ENCODE measurements at regions not wholly inside any gene's neighbourhood (a gene's known extent, or its start where the extent isn't known, plus 50 kb on each side); places are given as distances from the start of the nearest gene placed in this dataset.

DNA sequence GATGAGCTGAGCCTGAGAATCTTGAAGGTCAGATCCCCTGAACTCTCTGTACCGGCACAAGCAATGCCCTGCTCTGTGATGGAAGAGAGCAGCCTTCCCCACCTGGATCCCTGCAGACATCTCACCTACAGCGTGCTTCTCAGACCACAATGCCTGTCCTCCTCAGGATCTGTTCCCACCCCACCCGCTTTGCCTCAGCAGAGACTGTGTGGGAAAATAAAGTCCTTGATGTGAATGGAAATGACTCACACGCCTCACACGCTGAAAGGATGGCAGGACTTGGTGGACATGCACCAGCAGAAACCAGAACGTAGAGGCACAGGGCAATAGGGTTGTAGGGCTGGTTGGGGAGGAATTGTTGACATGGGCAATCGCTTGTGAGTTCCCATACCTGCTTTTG is 117.9 kb upstream of the POU3F3 start:
- TF ChIP-seq, protein P1, sequence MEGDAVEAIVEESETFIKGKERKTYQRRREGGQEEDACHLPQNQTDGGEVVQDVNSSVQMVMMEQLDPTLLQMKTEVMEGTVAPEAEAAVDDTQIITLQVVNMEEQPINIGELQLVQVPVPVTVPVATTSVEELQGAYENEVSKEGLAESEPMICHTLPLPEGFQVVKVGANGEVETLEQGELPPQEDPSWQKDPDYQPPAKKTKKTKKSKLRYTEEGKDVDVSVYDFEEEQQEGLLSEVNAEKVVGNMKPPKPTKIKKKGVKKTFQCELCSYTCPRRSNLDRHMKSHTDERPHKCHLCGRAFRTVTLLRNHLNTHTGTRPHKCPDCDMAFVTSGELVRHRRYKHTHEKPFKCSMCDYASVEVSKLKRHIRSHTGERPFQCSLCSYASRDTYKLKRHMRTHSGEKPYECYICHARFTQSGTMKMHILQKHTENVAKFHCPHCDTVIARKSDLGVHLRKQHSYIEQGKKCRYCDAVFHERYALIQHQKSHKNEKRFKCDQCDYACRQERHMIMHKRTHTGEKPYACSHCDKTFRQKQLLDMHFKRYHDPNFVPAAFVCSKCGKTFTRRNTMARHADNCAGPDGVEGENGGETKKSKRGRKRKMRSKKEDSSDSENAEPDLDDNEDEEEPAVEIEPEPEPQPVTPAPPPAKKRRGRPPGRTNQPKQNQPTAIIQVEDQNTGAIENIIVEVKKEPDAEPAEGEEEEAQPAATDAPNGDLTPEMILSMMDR (conservative IDR thresholded peaks at IDR 0.05; ENCODE audit: low read depth, low read length): no peak
- no peak overlapping the region for H3K4me3 ChIP-seq (ENCODE audit: low read length)
- no peak for DNase-seq (ENCODE audit: low read depth)

DNA sequence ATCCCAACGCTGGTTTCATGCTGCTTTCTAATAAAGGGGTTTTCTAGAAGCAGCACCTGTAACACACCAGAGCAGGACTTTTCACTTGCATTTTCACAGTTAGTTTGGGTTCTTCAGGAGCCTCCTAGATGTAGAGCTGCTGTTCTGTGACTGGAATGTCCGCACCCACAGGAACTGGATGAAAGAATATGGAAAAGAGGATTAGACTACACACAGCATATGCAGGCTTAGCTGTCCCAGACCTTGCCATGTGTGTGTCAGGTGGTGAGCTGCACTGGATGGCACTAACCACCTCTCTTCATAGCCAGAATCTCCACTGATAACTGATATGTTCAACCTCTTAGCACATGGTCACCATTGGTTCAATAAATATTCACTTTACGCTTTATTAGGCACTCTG is 112.1 kb upstream of the POU3F3 start:
- H3K4me3 ChIP-seq (ENCODE audit: low read length): no peak overlapping the region
- TF ChIP-seq, protein P1 (conservative IDR thresholded peaks at IDR 0.05; ENCODE audit: low read depth, low read length): no peak
- no peak for DNase-seq (ENCODE audit: low read depth)

DNA sequence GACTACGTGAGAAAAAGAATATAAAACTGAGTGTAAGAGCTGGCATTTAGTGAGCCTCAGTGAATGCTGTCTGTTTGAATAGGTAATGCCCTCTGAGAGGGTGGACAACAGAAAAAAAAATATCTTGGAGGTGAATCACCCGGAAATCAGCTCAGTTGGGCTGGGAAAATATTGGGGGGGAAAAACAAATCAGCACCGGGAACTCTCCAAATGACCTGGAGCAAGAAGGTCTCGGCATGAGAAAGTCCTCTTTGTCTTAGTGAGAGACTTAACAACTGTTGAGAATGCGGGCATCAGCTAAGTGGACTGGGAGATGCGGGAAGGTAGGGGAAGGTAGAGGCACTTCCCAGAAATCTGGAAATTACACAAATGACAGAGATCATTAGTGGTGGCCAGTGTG is 109.4 kb upstream of the POU3F3 start:
- H3K4me3 ChIP-seq (ENCODE audit: low read length): no peak overlapping the region
- TF ChIP-seq, protein P1 (conservative IDR thresholded peaks at IDR 0.05; ENCODE audit: low read depth, low read length): no peak
- DNase-seq (ENCODE audit: low read depth): no peak

DNA sequence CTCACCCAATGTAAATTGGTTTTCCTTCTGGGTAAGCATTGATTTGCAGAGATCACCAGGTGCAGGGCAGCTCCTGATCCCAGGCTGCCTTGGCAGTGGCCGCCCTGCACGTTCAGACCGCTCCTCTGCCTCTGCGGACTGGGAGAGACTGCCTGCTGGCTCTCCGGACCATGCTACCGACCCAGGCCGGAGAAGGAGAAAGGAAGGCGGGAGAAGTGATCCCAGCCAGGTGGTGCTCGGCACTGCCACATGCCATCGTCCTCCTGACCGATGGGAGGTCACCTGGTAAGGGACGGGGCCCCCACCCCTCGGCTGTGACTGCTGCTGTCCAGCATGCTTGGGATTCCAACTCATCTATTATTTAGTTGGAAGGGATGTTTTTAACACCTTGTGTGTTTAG is 108.1 kb upstream of the POU3F3 start:
- TF ChIP-seq, protein P1 (conservative IDR thresholded peaks at IDR 0.05; ENCODE audit: low read depth, low read length): no peak
- DNase-seq (ENCODE audit: low read depth): no peak
- H3K4me3 ChIP-seq (ENCODE audit: low read length): no peak overlapping the region

DNA sequence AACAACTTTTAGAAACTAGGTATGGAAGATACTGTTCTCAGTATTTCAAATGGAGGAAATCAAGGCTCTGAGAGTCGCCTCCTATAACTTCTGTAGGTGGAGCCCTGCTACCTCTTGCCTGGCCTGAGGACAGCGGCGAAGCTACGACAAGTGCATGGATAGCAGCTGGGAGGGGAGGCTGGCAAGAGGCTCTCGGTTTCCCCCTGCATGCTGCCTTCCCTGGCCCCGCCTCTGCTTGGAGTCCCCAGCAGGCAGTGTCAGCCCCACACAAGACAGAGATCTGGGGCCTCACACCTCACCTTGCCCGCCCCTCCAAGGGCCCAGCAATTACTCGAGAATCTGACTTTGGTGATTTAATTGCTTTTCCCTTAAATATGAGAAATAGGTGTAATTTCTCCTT is 107.6 kb upstream of the POU3F3 start:
- H3K4me3 ChIP-seq (ENCODE audit: low read length): no peak overlapping the region
- TF ChIP-seq, protein P1 (conservative IDR thresholded peaks at IDR 0.05; ENCODE audit: low read depth, low read length): no peak
- DNase-seq (ENCODE audit: low read depth): no peak

DNA sequence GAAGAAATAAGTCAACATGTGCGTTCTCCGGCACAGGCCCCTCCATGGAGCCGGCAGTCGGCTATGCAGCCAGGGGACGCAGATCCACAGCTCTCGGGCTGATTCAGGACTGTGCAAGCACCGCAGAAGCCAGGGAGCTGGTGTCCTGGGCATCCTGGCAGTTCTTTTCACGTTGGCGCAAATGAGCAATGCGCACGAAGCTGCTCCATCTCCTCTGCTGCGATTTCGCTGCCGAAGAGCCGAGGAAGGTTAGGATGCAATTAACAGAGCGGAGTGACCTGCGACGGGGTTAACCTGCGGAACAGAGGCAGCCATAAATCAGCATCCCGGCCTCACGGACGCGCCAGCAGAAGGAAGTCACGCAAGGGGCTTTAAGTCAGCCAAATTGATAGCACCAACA is 107.1 kb upstream of the POU3F3 start:
- TF ChIP-seq, protein P1 (conservative IDR thresholded peaks at IDR 0.05; ENCODE audit: low read depth, low read length): no peak
- no peak for DNase-seq (ENCODE audit: low read depth)
- H3K4me3 ChIP-seq (ENCODE audit: low read length): no peak overlapping the region

DNA sequence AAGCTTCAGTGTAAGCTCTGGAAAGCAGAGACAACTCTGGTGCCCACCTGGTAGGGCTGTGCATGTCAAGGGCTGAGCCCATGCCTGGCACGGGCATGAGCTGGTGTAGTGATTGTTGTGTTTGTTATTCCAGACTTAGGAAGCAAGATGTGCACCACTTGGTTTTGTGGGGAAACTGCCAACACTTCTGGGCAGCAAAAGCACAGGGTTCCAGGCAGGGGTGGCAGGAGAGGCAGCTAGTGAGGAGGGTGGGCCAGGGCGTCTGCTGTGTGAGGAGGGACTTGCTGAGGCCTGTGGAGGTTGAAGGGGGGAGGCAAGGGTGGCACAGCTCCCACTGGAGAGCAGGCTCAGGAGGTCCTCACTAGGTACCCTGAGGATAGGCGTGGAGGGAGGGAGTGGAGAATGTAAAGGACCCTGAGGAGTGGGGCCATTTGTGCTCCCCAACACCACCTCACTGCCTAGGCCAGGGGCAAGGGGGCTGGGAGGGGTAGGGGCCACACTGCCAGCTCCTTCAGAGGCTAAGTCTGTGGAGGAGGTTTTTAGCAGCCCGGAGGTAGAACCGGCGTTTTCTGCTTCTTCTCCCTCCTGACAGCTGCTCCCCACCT is 104.0 kb upstream of the POU3F3 start:
- TF ChIP-seq, protein P1 (conservative IDR thresholded peaks at IDR 0.05; ENCODE audit: low read depth, low read length): no peak
- no peak for DNase-seq (ENCODE audit: low read depth)
- no peak overlapping the region for H3K4me3 ChIP-seq (ENCODE audit: low read length)
